ENCODE measurements at regions not wholly inside any gene's neighbourhood (a gene's known extent, or its start where the extent isn't known, plus 50 kb on each side); places are given as distances from the start of the nearest gene placed in this dataset.
"Not testable (repeated sequence)": the region's sequence is repeated elsewhere in the genome, so short reads cannot be mapped to it uniquely, and the experiment has no call there.

GRCh38 chr3:72269475-72269874 lies 484.5 kb upstream of the PROK2 start:
- H3K4me1 Mint-ChIP-seq, result peaks cover 7 to 12% of the 10 kb centered on the region in 2 donors
- no peak for ATAC-seq
- H3K4me3 Mint-ChIP-seq, result no peak overlapping the region
- Histone ChIP-seq H3K27ac (ENCODE audit: low read length) (no peak overlapping the region), H3K36me3 (ENCODE audit: control insufficient read depth, insufficient read depth, low read length) (no peaks in the 10 kb centered on the region), H3K4me3 (ENCODE audit: low read length) (no peak overlapping the region), H3K9me3 (ENCODE audit: control insufficient read depth, insufficient read depth, low read length) (no peaks in the 10 kb centered on the region), H3K4me1 (ENCODE audit: control insufficient read depth, insufficient read depth, low read length) (peaks cover 31% of the 10 kb centered on the region), H3K27me3 (ENCODE audit: control insufficient read depth, insufficient read depth, low read length) (no peaks in the 10 kb centered on the region)
- no peak for DNase-seq
- H3K27me3 Mint-ChIP-seq (ENCODE audit: low read depth in 2 of 2), result no peaks in the 10 kb centered on the region
- no peak for TF ChIP-seq CTCF (IDR thresholded peaks at IDR 0.05)
- H3K9me3 Mint-ChIP-seq, result no peaks in the 10 kb centered on the region
- intact Hi-C loops (cut with micrococcal nuclease), result no loop called here
- no peaks in the 10 kb centered on the region for H3K36me3 Mint-ChIP-seq
- 79% methylated on average over 3 of the region's 3 CpGs for WGBS (ENCODE audit: insufficient coverage)
- no peak overlapping the region for H3K27ac Mint-ChIP-seq

- H3K4me3 Mint-ChIP-seq; H3K36me3 Mint-ChIP-seq; H3K4me1 Mint-ChIP-seq; H3K4me3 ChIP-seq (ENCODE audit: low read length); H3K9me3 ChIP-seq (ENCODE audit: control insufficient read depth, insufficient read depth, low read length); H3K27ac ChIP-seq (ENCODE audit: low read length); H3K27me3 ChIP-seq (ENCODE audit: control insufficient read depth, insufficient read depth, low read length); H3K27me3 Mint-ChIP-seq (ENCODE audit: low read depth in 2 of 2); H3K36me3 ChIP-seq (ENCODE audit: control insufficient read depth, insufficient read depth, low read length); DNase-seq; H3K27ac Mint-ChIP-seq; intact Hi-C loops (cut with micrococcal nuclease); ATAC-seq; H3K9me3 Mint-ChIP-seq: not testable (repeated sequence)
- 72% methylated on average over 7 of the region's 7 CpGs for WGBS (ENCODE audit: insufficient coverage)
- H3K4me1 ChIP-seq (ENCODE audit: control insufficient read depth, insufficient read depth, low read length), result peaks cover 17% of the 10 kb centered on the region
Observed at GRCh38 chr3:72266921-72267524, 482.1 kb upstream of the PROK2 start.

DNA sequence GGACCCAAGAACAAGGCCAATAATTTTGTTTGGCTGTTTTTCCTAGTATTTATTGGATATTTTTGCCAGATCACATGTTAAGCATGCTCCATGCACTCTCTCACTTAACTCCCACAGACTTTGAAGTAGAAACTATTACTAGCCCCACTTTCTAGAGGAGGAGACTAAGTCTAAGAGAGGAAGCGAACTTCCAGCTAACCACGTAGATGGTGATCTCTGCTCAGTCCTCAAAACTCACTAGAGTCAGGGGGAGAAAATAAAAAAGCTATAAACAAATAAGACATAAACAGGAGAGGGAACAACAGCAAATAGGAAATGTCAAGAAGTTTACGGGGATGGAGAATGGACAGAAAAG lies 481.0 kb upstream of the PROK2 start:
- Mint-ChIP-seq H3K4me3 (no peak overlapping the region), H3K27me3 (ENCODE audit: low read depth in 2 of 2) (peaks cover 0 to 2% of the 10 kb centered on the region in 2 donors), H3K9me3 (no peaks in the 10 kb centered on the region), H3K27ac (no peak overlapping the region), H3K36me3 (no peaks in the 10 kb centered on the region), H3K4me1 (peaks cover 0 to 5% of the 10 kb centered on the region in 2 donors)
- no peaks in the 10 kb centered on the region for H3K36me3 ChIP-seq (ENCODE audit: control insufficient read depth, insufficient read depth, low read length)
- H3K27me3 ChIP-seq (ENCODE audit: control insufficient read depth, insufficient read depth, low read length), result no peaks in the 10 kb centered on the region
- no peak overlapping the region for H3K4me3 ChIP-seq (ENCODE audit: low read length)
- H3K9me3 ChIP-seq (ENCODE audit: control insufficient read depth, insufficient read depth, low read length), result no peaks in the 10 kb centered on the region
- no peak for TF ChIP-seq CTCF (IDR thresholded peaks at IDR 0.05)
- no peak for ATAC-seq
- H3K4me1 ChIP-seq (ENCODE audit: control insufficient read depth, insufficient read depth, low read length), result peaks cover 13% of the 10 kb centered on the region
- no peak for DNase-seq
- no peak overlapping the region for H3K27ac ChIP-seq (ENCODE audit: low read length)
- 100% methylated on average over 1 of the region's 3 CpGs for WGBS (ENCODE audit: insufficient coverage)
- intact Hi-C loops (cut with micrococcal nuclease), result no loop called here

- Mint-ChIP-seq H3K4me1 (peaks cover 0 to 5% of the 10 kb centered on the region in 2 donors), H3K9me3 (no peaks in the 10 kb centered on the region), H3K4me3 (no peak overlapping the region), H3K36me3 (no peaks in the 10 kb centered on the region), H3K27ac (no peak overlapping the region), H3K27me3 (ENCODE audit: low read depth in 2 of 2) (peaks cover 0 to 2% of the 10 kb centered on the region in 2 donors)
- Histone ChIP-seq H3K9me3 (ENCODE audit: control insufficient read depth, insufficient read depth, low read length) (no peaks in the 10 kb centered on the region), H3K36me3 (ENCODE audit: control insufficient read depth, insufficient read depth, low read length) (no peaks in the 10 kb centered on the region), H3K27me3 (ENCODE audit: control insufficient read depth, insufficient read depth, low read length) (no peaks in the 10 kb centered on the region), H3K27ac (ENCODE audit: low read length) (no peak overlapping the region), H3K4me3 (ENCODE audit: low read length) (no peak overlapping the region), H3K4me1 (ENCODE audit: control insufficient read depth, insufficient read depth, low read length) (peaks cover 8% of the 10 kb centered on the region)
- WGBS (ENCODE audit: insufficient coverage), result 69% methylated on average over 9 of the region's 9 CpGs
- no peak for TF ChIP-seq CTCF (IDR thresholded peaks at IDR 0.05)
- intact Hi-C loops (cut with micrococcal nuclease), result no loop called here
- DNase-seq (no peak), ATAC-seq (no peak)
Observed at GRCh38 chr3:72265256-72266015, 480.5 kb upstream of the PROK2 start.
